DOHH2 (cell line): ENCODE measurements at regions not wholly inside any gene's neighbourhood (a gene's known extent, or its start where the extent isn't known, plus 50 kb on each side); places are given as distances from the start of the nearest gene placed in this dataset.
"Not testable (repeated sequence)": the region's sequence is repeated elsewhere in the genome, so short reads cannot be mapped to it uniquely, and the experiment has no call there.

Experiments
- H3F3A ChIP-seq: fragments of 200-600 bp; sonication (generic), shearing (Covaris generic); 2 replicates; pipeline ENCODE4 v1.6.0; 2016; ENCODE audit warnings: antibody characterized with exemption, mild to moderate bottlenecking; ENCODE audit not compliant: control insufficient read depth, insufficient read depth
- H3K27ac ChIP-seq: fragments of 200-600 bp; sonication (generic); 2 replicates; pipeline ENCODE4 v1.5.1; 2014; ENCODE audit warnings: low read depth, mild to moderate bottlenecking, low read length, moderate library complexity
- H3K27me3 ChIP-seq: fragments of 200-600 bp; sonication (generic); 2 replicates; pipeline ENCODE4 v1.6.1; 2014; ENCODE audit warnings: mild to moderate bottlenecking, low read length, mixed read lengths; ENCODE audit not compliant: control insufficient read depth
- H3K36me3 ChIP-seq: fragments of 200-600 bp; sonication (generic); 2 replicates; pipeline ENCODE4 v1.6.1; 2014; ENCODE audit warnings: mild to moderate bottlenecking, low read length, moderate library complexity, mixed read lengths; ENCODE audit not compliant: control insufficient read depth
- H3K4me1 ChIP-seq: fragments of 200-600 bp; sonication (generic); 2 replicates; pipeline ENCODE4 v1.6.1; 2014; ENCODE audit warnings: mild to moderate bottlenecking, low read length, mixed read lengths; ENCODE audit not compliant: control insufficient read depth
- H3K4me2 ChIP-seq: fragments of 200-600 bp; sonication (generic); 2 replicates; pipeline ENCODE4 v1.6.0; 2014; ENCODE audit warnings: mild to moderate bottlenecking, low read length, moderate library complexity
- H3K4me3 ChIP-seq: fragments of 200-600 bp; sonication (generic); 2 replicates; pipeline ENCODE4 v1.5.1; 2014; ENCODE audit warnings: mild to moderate bottlenecking, low read length, mixed read lengths
- H3K79me2 ChIP-seq: fragments of 200-600 bp; sonication (generic); 2 replicates; pipeline ENCODE4 v1.6.1; 2014; ENCODE audit warnings: mild to moderate bottlenecking, low read length, mixed read lengths; ENCODE audit not compliant: control insufficient read depth
- H3K9me2 ChIP-seq: fragments of 200-600 bp; sonication (generic); replicated peaks from 2 replicates; pipeline ENCODE4 v1.6.1; 2014; ENCODE audit warnings: mild to moderate bottlenecking, low read length, mixed read lengths; ENCODE audit not compliant: control insufficient read depth
- H3K9me3 ChIP-seq: fragments of 200-600 bp; sonication (generic); 2 replicates; pipeline ENCODE4 v1.6.1; 2014; ENCODE audit warnings: antibody characterized with exemption, low read length, mixed read lengths; ENCODE audit not compliant: control insufficient read depth, insufficient read depth
- H4K20me1 ChIP-seq: fragments of 200-600 bp; sonication (generic); 2 replicates; pipeline ENCODE4 v1.6.0; 2014; ENCODE audit warnings: low read depth, mild to moderate bottlenecking, antibody characterized with exemption, low read length, moderate library complexity; ENCODE audit not compliant: control insufficient read depth, insufficient read depth
- EZH2phosphoT487 ChIP-seq: fragments of 200-600 bp; sonication (generic); IDR thresholded peaks from 2 replicates; pipeline ENCODE4 v1.6.1; 2017; ENCODE audit warnings: borderline replicate concordance, mild to moderate bottlenecking, antibody characterized with exemption, low read length, moderate library complexity, mixed read lengths
- TF ChIP-seq, protein P1 (sequence below): fragments of 200-600 bp; sonication (generic); IDR thresholded peaks from one replicate; pipeline ENCODE4 v1.5.1; 2014; ENCODE audit warnings: antibody characterized with exemption, mild to moderate bottlenecking, low read depth, low read length; ENCODE audit not compliant: poor library complexity, severe bottlenecking

DNA sequence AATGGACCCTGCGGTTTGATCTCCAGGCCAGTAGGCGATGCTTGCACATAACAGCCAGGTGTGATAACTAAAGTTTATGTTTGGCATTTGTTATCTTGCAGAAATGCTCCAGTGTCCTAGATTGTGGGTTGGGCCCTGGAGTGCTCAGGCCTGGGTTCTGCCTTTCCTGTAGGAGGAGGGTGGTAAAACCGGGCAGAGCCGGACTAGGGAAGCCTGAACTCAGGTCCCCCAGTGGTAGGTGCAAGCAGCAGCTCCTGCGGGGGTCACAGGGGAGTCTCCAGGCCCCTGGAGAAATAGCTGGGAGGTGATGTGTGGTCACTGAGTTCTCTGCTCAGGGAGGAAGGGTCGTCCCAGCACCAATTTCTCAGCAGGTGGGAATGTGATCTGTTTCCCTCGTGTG lies 538.3 kb upstream of the ANO3 start:
- no peaks in the 10 kb centered on the region for H3K9me2 ChIP-seq
- no peak overlapping the region for H3K4me3 ChIP-seq
- H3K27me3 ChIP-seq = no peaks in the 10 kb centered on the region
- TF ChIP-seq, protein P1, sequence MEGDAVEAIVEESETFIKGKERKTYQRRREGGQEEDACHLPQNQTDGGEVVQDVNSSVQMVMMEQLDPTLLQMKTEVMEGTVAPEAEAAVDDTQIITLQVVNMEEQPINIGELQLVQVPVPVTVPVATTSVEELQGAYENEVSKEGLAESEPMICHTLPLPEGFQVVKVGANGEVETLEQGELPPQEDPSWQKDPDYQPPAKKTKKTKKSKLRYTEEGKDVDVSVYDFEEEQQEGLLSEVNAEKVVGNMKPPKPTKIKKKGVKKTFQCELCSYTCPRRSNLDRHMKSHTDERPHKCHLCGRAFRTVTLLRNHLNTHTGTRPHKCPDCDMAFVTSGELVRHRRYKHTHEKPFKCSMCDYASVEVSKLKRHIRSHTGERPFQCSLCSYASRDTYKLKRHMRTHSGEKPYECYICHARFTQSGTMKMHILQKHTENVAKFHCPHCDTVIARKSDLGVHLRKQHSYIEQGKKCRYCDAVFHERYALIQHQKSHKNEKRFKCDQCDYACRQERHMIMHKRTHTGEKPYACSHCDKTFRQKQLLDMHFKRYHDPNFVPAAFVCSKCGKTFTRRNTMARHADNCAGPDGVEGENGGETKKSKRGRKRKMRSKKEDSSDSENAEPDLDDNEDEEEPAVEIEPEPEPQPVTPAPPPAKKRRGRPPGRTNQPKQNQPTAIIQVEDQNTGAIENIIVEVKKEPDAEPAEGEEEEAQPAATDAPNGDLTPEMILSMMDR = no peak
- TF ChIP-seq EZH2phosphoT487 = no peak
- no peaks in the 10 kb centered on the region for H3K9me3 ChIP-seq
- no peaks in the 10 kb centered on the region for H3K79me2 ChIP-seq
- no peak overlapping the region for H3K4me2 ChIP-seq
- no peak overlapping the region for H3K27ac ChIP-seq
- H3K36me3 ChIP-seq = no peaks in the 10 kb centered on the region
- no peaks in the 10 kb centered on the region for H4K20me1 ChIP-seq
- no peaks in the 10 kb centered on the region for H3K4me1 ChIP-seq
- no peaks in the 10 kb centered on the region for H3F3A ChIP-seq

DNA sequence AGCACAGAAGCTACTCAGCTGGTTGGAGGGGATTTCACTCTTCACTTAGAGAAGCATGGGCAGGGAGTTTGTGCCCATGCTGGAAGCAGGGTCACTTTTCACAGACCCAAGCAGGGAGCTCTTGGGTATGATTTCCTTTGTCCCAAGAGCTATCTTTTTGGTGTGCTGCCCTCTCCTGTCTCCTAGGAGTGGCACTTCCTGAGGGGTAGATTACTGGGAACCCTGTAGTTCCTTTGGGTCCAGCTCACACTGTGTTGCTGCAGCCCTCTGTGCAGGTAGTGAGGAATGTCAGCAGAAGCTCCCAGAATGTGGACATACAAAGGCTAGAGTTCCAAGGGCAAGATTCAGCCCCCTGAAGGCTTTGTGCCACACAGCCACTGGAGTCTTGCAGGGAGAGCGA lies 537.1 kb upstream of the ANO3 start:
- Histone ChIP-seq H3K36me3 (no peaks in the 10 kb centered on the region), H3K9me3 (no peaks in the 10 kb centered on the region), H3K4me1 (no peaks in the 10 kb centered on the region), H3K4me2 (no peak overlapping the region), H3K9me2 (no peaks in the 10 kb centered on the region), H4K20me1 (no peaks in the 10 kb centered on the region), H3K27ac (no peak overlapping the region), H3K27me3 (no peaks in the 10 kb centered on the region), H3F3A (no peaks in the 10 kb centered on the region), H3K4me3 (no peak overlapping the region), H3K79me2 (no peaks in the 10 kb centered on the region)
- TF ChIP-seq, protein P1 = no peak
- no peak for TF ChIP-seq EZH2phosphoT487

DNA sequence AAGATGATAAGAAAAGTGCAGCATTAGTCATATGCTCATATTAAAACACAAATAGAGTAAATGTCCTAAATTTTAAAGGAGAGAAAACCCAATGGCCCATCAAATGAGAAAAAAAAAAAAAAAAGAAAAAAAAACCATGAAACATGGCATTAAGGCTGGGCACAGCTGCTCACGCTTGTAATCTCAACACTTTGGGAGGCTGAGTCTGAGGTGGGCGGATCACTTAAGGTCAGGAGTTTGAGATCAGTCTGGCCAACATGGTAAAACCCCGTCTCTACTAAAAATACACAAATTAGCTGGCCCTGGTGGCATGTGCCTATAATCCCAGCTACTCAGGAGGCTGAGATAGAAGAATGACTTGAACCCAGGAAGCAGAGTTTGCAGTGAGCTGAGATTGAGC lies 515.5 kb upstream of the ANO3 start:
- Histone ChIP-seq H3F3A (no peaks in the 10 kb centered on the region), H3K27me3 (no peaks in the 10 kb centered on the region), H3K4me2 (no peak overlapping the region), H3K4me1 (no peaks in the 10 kb centered on the region), H3K36me3 (no peaks in the 10 kb centered on the region), H4K20me1 (no peaks in the 10 kb centered on the region), H3K79me2 (no peaks in the 10 kb centered on the region), H3K27ac (no peak overlapping the region), H3K9me2 (no peaks in the 10 kb centered on the region), H3K4me3 (no peak overlapping the region), H3K9me3 (no peaks in the 10 kb centered on the region)
- TF ChIP-seq, protein P1 = no peak
- TF ChIP-seq EZH2phosphoT487 = no peak

DNA sequence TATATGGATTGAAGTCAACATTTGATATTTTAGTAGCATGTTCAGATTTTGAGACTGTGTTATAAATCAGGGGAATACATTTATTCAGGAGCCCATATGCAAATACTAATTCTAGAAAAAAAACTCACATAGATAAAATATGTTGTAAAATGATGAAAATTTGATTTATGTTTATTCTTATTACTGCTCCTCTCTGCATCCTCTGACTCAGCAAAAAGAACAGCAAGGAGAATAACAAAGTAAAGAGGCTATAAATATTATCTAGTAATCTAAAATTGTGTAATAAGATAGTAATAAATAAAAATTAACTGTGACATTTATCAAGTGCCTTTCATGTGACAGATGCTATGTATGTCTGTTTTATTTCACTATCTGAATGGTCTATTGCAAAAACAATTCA lies 507.2 kb upstream of the ANO3 start:
- TF ChIP-seq, protein P1 = no peak
- TF ChIP-seq EZH2phosphoT487 = no peak
- Histone ChIP-seq H4K20me1 (no peaks in the 10 kb centered on the region), H3K9me3 (no peaks in the 10 kb centered on the region), H3K79me2 (no peaks in the 10 kb centered on the region), H3K27ac (no peak overlapping the region), H3K4me1 (no peaks in the 10 kb centered on the region), H3K27me3 (no peaks in the 10 kb centered on the region), H3K4me3 (no peak overlapping the region), H3F3A (no peaks in the 10 kb centered on the region), H3K9me2 (no peaks in the 10 kb centered on the region), H3K36me3 (no peaks in the 10 kb centered on the region), H3K4me2 (no peak overlapping the region)

DNA sequence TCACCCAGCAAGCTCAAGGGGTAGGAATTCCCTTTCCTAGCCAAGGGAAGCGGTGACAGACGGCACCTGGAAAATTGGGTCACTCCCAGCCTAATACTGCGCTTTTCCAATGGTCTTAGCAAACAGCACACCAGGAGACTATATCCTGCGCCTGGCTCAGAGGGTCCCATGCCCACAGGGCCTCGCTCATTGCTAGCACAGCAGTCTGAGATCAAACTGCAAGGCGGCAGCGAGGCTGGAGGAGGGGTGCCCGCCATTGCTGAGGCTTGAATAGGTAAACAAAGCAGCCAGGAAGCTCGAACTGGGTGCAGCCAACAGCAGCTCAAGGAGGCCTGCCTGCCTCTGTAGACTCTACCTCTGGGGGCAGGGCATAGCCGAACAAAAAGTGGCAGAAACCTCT lies 500.4 kb upstream of the ANO3 start:
- H3K9me3 ChIP-seq, H3K4me3 ChIP-seq, H3K27me3 ChIP-seq, H3K4me1 ChIP-seq, H3K79me2 ChIP-seq, H4K20me1 ChIP-seq, H3K9me2 ChIP-seq, H3K4me2 ChIP-seq, H3K36me3 ChIP-seq, H3F3A ChIP-seq, H3K27ac ChIP-seq: not testable (repeated sequence)
